Smooth muscle cell (in vitro differentiated cells): ENCODE measurements at regions not wholly inside any gene's neighbourhood (a gene's known extent, or its start where the extent isn't known, plus 50 kb on each side); places are given as distances from the start of the nearest gene placed in this dataset.

Experiments used
- DNase-seq: peaks from one replicate; lab custom pipeline; 2025; ENCODE audit not compliant: unreplicated experiment; lab: John Stamatoyannopoulos, UW
- H2AFZ ChIP-seq: fragments of 200-600 bp; sonication (generic); 2 replicates; pipeline ENCODE4 v1.6.0; 2016; ENCODE audit warnings: antibody characterized with exemption, low read depth, mild to moderate bottlenecking
- H3F3A ChIP-seq: fragments of 200-600 bp; sonication (generic); 2 replicates; pipeline ENCODE4 v1.6.0; 2017; ENCODE audit warnings: antibody characterized with exemption, low read depth
- H3K27ac ChIP-seq: fragments of 200-600 bp; sonication (generic); 2 replicates; pipeline ENCODE4 v1.5.1; 2016; ENCODE audit warnings: low read depth, mild to moderate bottlenecking
- H3K27me3 ChIP-seq: fragments of 200-600 bp; sonication (generic); 2 replicates; pipeline ENCODE4 v1.6.1; 2016; ENCODE audit warnings: low read depth, mild to moderate bottlenecking
- H3K36me3 ChIP-seq: fragments of 200-600 bp; sonication (generic); 2 replicates; pipeline ENCODE4 v1.5.1; 2016; ENCODE audit warnings: low read depth
- H3K4me1 ChIP-seq: fragments of 200-600 bp; sonication (generic); 2 replicates; pipeline ENCODE4 v1.5.1; 2016; ENCODE audit warnings: low read depth
- H3K4me2 ChIP-seq: fragments of 200-600 bp; sonication (generic); 2 replicates; pipeline ENCODE4 v1.6.0; 2016; ENCODE audit warnings: mild to moderate bottlenecking
- H3K4me3 ChIP-seq: fragments of 200-600 bp; sonication (generic); 2 replicates; pipeline ENCODE4 v1.5.1; 2016; ENCODE audit warnings: mild to moderate bottlenecking
- H3K79me2 ChIP-seq: fragments of 200-600 bp; sonication (generic); 2 replicates; pipeline ENCODE4 v1.6.0; 2016; ENCODE audit warnings: low read depth, mild to moderate bottlenecking
- H3K9ac ChIP-seq: fragments of 200-600 bp; sonication (generic); 2 replicates; pipeline ENCODE4 v1.6.0; 2016; ENCODE audit warnings: low read depth
- H3K9me3 ChIP-seq: fragments of 200-600 bp; sonication (generic); replicated peaks from 2 replicates; pipeline ENCODE4 v1.5.1; 2016; ENCODE audit warnings: low read depth
- H4K20me1 ChIP-seq: fragments of 200-600 bp; sonication (generic); 2 replicates; pipeline ENCODE4 v1.6.0; 2016; ENCODE audit warnings: low read depth
- CTCF ChIP-seq: fragments of 200-600 bp; sonication (generic); IDR thresholded peaks from 2 replicates; pipeline ENCODE4 v1.5.1; 2017; ENCODE audit warnings: borderline replicate concordance, mild to moderate bottlenecking, antibody characterized with exemption; ENCODE audit not compliant: insufficient read depth, poor library complexity, severe bottlenecking
- WGBS: methylation state at CpG from one replicate; pipeline ENCODE4 v1.1.7; 2016; ENCODE audit warnings: low lambda C conversion rate; 5-methylcytosine and 5-hydroxymethylcytosine counted together

- H3K4me2 ChIP-seq, result no peak overlapping the region
- no peak overlapping the region for H3K27ac ChIP-seq
- no peaks in the 10 kb centered on the region for H3K9me3 ChIP-seq
- no peaks in the 10 kb centered on the region for H3K79me2 ChIP-seq
- no peaks in the 10 kb centered on the region for H3K4me1 ChIP-seq
- no peak overlapping the region for H3K4me3 ChIP-seq
- no peak overlapping the region for H3K9ac ChIP-seq
- DNase-seq, result no peak
- H4K20me1 ChIP-seq, result no peaks in the 10 kb centered on the region
- no peak overlapping the region for H2AFZ ChIP-seq
- no peaks in the 10 kb centered on the region for H3F3A ChIP-seq
- no peaks in the 10 kb centered on the region for H3K27me3 ChIP-seq
- TF ChIP-seq CTCF, result no peak
- WGBS, result 89% methylated on average over 1 of the region's 1 CpG
- no peaks in the 10 kb centered on the region for H3K36me3 ChIP-seq
Observed at GRCh38 chr14:82045339-82045738, 511.7 kb upstream of the SEL1L start.

- TF ChIP-seq CTCF, result no peak
- H3K4me1 ChIP-seq, result no peaks in the 10 kb centered on the region
- H4K20me1 ChIP-seq, result no peaks in the 10 kb centered on the region
- H3K9me3 ChIP-seq, result no peaks in the 10 kb centered on the region
- no peak overlapping the region for H3K4me3 ChIP-seq
- no peak overlapping the region for H3K27ac ChIP-seq
- no peaks in the 10 kb centered on the region for H3K27me3 ChIP-seq
- H2AFZ ChIP-seq, result no peak overlapping the region
- no peak for DNase-seq
- no peaks in the 10 kb centered on the region for H3K36me3 ChIP-seq
- no peaks in the 10 kb centered on the region for H3K79me2 ChIP-seq
- H3K9ac ChIP-seq, result no peak overlapping the region
- 70% methylated on average over 1 of the region's 1 CpG for WGBS
- H3F3A ChIP-seq, result no peaks in the 10 kb centered on the region
- no peak overlapping the region for H3K4me2 ChIP-seq
Observed at GRCh38 chr14:82046512-82047226, 513.0 kb upstream of the SEL1L start.

- Histone ChIP-seq H3F3A (no peaks in the 10 kb centered on the region), H3K36me3 (no peaks in the 10 kb centered on the region), H3K4me3 (no peak overlapping the region), H3K4me1 (no peaks in the 10 kb centered on the region), H3K9ac (no peak overlapping the region), H3K27ac (no peak overlapping the region), H4K20me1 (no peaks in the 10 kb centered on the region), H3K27me3 (no peaks in the 10 kb centered on the region), H3K9me3 (no peaks in the 10 kb centered on the region), H2AFZ (no peak overlapping the region), H3K4me2 (no peak overlapping the region), H3K79me2 (no peaks in the 10 kb centered on the region)
- DNase-seq, result no peak
- WGBS, result 49% methylated on average over 1 of the region's 1 CpG
- no peak for TF ChIP-seq CTCF
Observed at GRCh38 chr14:82047777-82048470, 514.3 kb upstream of the SEL1L start.

- no peak for TF ChIP-seq CTCF
- H3F3A ChIP-seq, result no peaks in the 10 kb centered on the region
- H3K4me1 ChIP-seq, result no peaks in the 10 kb centered on the region
- no peaks in the 10 kb centered on the region for H3K36me3 ChIP-seq
- no peak overlapping the region for H3K4me3 ChIP-seq
- no peak overlapping the region for H2AFZ ChIP-seq
- H3K27me3 ChIP-seq, result no peaks in the 10 kb centered on the region
- H3K9me3 ChIP-seq, result no peaks in the 10 kb centered on the region
- H3K79me2 ChIP-seq, result no peaks in the 10 kb centered on the region
- no peaks in the 10 kb centered on the region for H4K20me1 ChIP-seq
- H3K4me2 ChIP-seq, result no peak overlapping the region
- no peak for DNase-seq
- no peak overlapping the region for H3K9ac ChIP-seq
- no peak overlapping the region for H3K27ac ChIP-seq
Observed at GRCh38 chr14:82052778-82053177, 519.1 kb upstream of the SEL1L start.
